ENCODE measurements at regions not wholly inside any gene's neighbourhood (a gene's known extent, or its start where the extent isn't known, plus 50 kb on each side); places are given as distances from the start of the nearest gene placed in this dataset.

- ATAC-seq (ENCODE audit: low read depth in 2 of 2) (no peak), DNase-seq (no peak)
- Mint-ChIP-seq H3K4me1 (peaks cover 0 to 4% (median 0%) of the 10 kb centered on the region in 3 donors), H3K9me3 (no peaks in the 10 kb centered on the region), H3K4me3 (no peak overlapping the region), H3K36me3 (no peaks in the 10 kb centered on the region), H3K27me3 (peaks cover 0 to 4% (median 0%) of the 10 kb centered on the region in 3 donors), H3K27ac (no peak overlapping the region)
Measured at GRCh38 chr18:46314011-46314410, 209.8 kb downstream of the HAUS1 start.

- Mint-ChIP-seq H3K9me3 (no peaks in the 10 kb centered on the region), H3K4me1 (peaks cover 0 to 4% (median 0%) of the 10 kb centered on the region in 3 donors), H3K27me3 (peaks cover 0 to 4% (median 0%) of the 10 kb centered on the region in 3 donors), H3K27ac (no peak overlapping the region), H3K4me3 (peak overlapping the region in 1 of 8 donors; percentile 29), H3K36me3 (no peaks in the 10 kb centered on the region)
- no peak for DNase-seq
- no peak for ATAC-seq (ENCODE audit: low read depth in 2 of 2)
Measured at GRCh38 chr18:46315161-46315560, 211.0 kb downstream of the HAUS1 start.

- Mint-ChIP-seq H3K9me3 (peaks cover 0 to 3% (median 0%) of the 10 kb centered on the region in 7 donors), H3K4me1 (no peaks in the 10 kb centered on the region), H3K36me3 (no peaks in the 10 kb centered on the region), H3K4me3 (no peak overlapping the region), H3K27ac (no peak overlapping the region), H3K27me3 (peaks cover 0 to 4% (median 0%) of the 10 kb centered on the region in 3 donors)
- no peak for DNase-seq
- no peak for ATAC-seq (ENCODE audit: low read depth in 2 of 2)
Measured at GRCh38 chr18:46318356-46318755, 214.2 kb downstream of the HAUS1 start.

GRCh38 chr18:46319783-46320182 lies 215.6 kb downstream of the HAUS1 start:
- ATAC-seq (ENCODE audit: low read depth in 2 of 2) (no peak), DNase-seq (no peak)
- Mint-ChIP-seq H3K4me3 (no peak overlapping the region), H3K27ac (no peak overlapping the region), H3K9me3 (peaks cover 0 to 3% (median 0%) of the 10 kb centered on the region in 7 donors), H3K36me3 (no peaks in the 10 kb centered on the region), H3K27me3 (peaks cover 0 to 4% (median 0%) of the 10 kb centered on the region in 3 donors), H3K4me1 (peaks cover 8 to 10% (median 8%) of the 10 kb centered on the region in 3 donors)

GRCh38 chr18:46320297-46320696 lies 216.1 kb downstream of the HAUS1 start:
- no peak for ATAC-seq (ENCODE audit: low read depth in 2 of 2)
- Mint-ChIP-seq H3K27me3 (peaks cover 0 to 4% (median 0%) of the 10 kb centered on the region in 3 donors), H3K27ac (no peak overlapping the region), H3K9me3 (peaks cover 0 to 3% (median 0%) of the 10 kb centered on the region in 7 donors), H3K36me3 (no peaks in the 10 kb centered on the region), H3K4me1 (peaks cover 9 to 11% (median 10%) of the 10 kb centered on the region in 3 donors), H3K4me3 (no peak overlapping the region)
- DNase-seq: no peak

GRCh38 chr18:46320928-46321711 lies 216.9 kb downstream of the HAUS1 start:
- Mint-ChIP-seq H3K27ac (no peak overlapping the region), H3K4me3 (no peak overlapping the region), H3K4me1 (peaks cover 10 to 13% (median 11%) of the 10 kb centered on the region in 3 donors), H3K9me3 (peaks cover 0 to 3% (median 0%) of the 10 kb centered on the region in 7 donors), H3K27me3 (peaks cover 0 to 2% (median 0%) of the 10 kb centered on the region in 3 donors), H3K36me3 (no peaks in the 10 kb centered on the region)
- no peak for ATAC-seq (ENCODE audit: low read depth in 2 of 2)
- no peak for DNase-seq

- no peak overlapping the region for H3K4me3 Mint-ChIP-seq
- H3K4me1 Mint-ChIP-seq: peaks cover 10 to 13% (median 11%) of the 10 kb centered on the region in 3 donors
- peaks cover 0 to 3% (median 0%) of the 10 kb centered on the region in 7 donors for H3K9me3 Mint-ChIP-seq
- no peak for ATAC-seq (ENCODE audit: low read depth in 2 of 2)
- no peaks in the 10 kb centered on the region for H3K27me3 Mint-ChIP-seq
- no peaks in the 10 kb centered on the region for H3K36me3 Mint-ChIP-seq
- H3K27ac Mint-ChIP-seq: no peak overlapping the region
- DNase-seq: no peak
Measured at GRCh38 chr18:46321955-46322354, 217.8 kb downstream of the HAUS1 start.

- Mint-ChIP-seq H3K27ac (no peak overlapping the region), H3K4me1 (peaks cover 10 to 13% (median 11%) of the 10 kb centered on the region in 3 donors), H3K36me3 (no peaks in the 10 kb centered on the region), H3K27me3 (no peaks in the 10 kb centered on the region), H3K4me3 (no peak overlapping the region), H3K9me3 (peaks cover 0 to 3% (median 0%) of the 10 kb centered on the region in 7 donors)
- ATAC-seq (ENCODE audit: low read depth in 2 of 2) (no peak), DNase-seq (no peak)
Measured at GRCh38 chr18:46322411-46322891, 218.3 kb downstream of the HAUS1 start.

- ATAC-seq (ENCODE audit: low read depth in 2 of 2): no peak
- no peaks in the 10 kb centered on the region for H3K36me3 Mint-ChIP-seq
- no peak for DNase-seq
- peaks cover 0 to 3% (median 0%) of the 10 kb centered on the region in 7 donors for H3K9me3 Mint-ChIP-seq
- peaks cover 10 to 13% (median 11%) of the 10 kb centered on the region in 3 donors for H3K4me1 Mint-ChIP-seq
- no peak overlapping the region for H3K27ac Mint-ChIP-seq
- H3K27me3 Mint-ChIP-seq: no peaks in the 10 kb centered on the region
- no peak overlapping the region for H3K4me3 Mint-ChIP-seq
Measured at GRCh38 chr18:46322941-46323340, 218.8 kb downstream of the HAUS1 start.

- ATAC-seq (ENCODE audit: low read depth in 2 of 2) (no peak), DNase-seq (no peak)
Measured at GRCh38 chr18:46324087-46324955, 220.1 kb downstream of the HAUS1 start.

GRCh38 chr18:46325895-46326294 lies 221.7 kb downstream of the HAUS1 start:
- ATAC-seq (ENCODE audit: low read depth in 2 of 2) (no peak), DNase-seq (no peak)
- Mint-ChIP-seq H3K36me3 (no peaks in the 10 kb centered on the region), H3K4me3 (peak overlapping the region in 1 of 8 donors; percentile 65), H3K9me3 (peaks cover 0 to 3% (median 0%) of the 10 kb centered on the region in 7 donors), H3K27ac (peak overlapping the region in 1 of 6 donors; percentile 62), H3K4me1 (peaks cover 11 to 13% (median 12%) of the 10 kb centered on the region in 3 donors), H3K27me3 (peaks cover 10 to 26% (median 15%) of the 10 kb centered on the region in 3 donors)

More at GRCh38 chr18:46324087-46324955, 220.1 kb downstream of the HAUS1 start:
- Mint-ChIP-seq H3K27me3 (peaks cover 5 to 10% (median 8%) of the 10 kb centered on the region in 3 donors), H3K9me3 (peaks cover 0 to 3% (median 0%) of the 10 kb centered on the region in 7 donors), H3K4me1 (peaks cover 10 to 13% (median 11%) of the 10 kb centered on the region in 3 donors), H3K36me3 (no peaks in the 10 kb centered on the region), H3K4me3 (no peak overlapping the region), H3K27ac (peak overlapping the region in 1 of 6 donors; percentile 57)

GRCh38 chr18:46329736-46330246 lies 225.6 kb downstream of the HAUS1 start:
- ATAC-seq (ENCODE audit: low read depth in 2 of 2): no peak
- Mint-ChIP-seq H3K9me3 (peaks cover 0 to 2% (median 0%) of the 10 kb centered on the region in 7 donors), H3K27ac (peak overlapping the region in 2 of 6 donors; percentile 2 to 76), H3K27me3 (peaks cover 37 to 56% (median 42%) of the 10 kb centered on the region in 3 donors), H3K36me3 (peaks cover 0 to 3% of the 10 kb centered on the region in 2 donors), H3K4me1 (peaks cover 12 to 14% (median 13%) of the 10 kb centered on the region in 3 donors), H3K4me3 (no peak overlapping the region)
- DNase-seq: no peak

- ATAC-seq (ENCODE audit: low read depth in 2 of 2): no peak
- no peak for DNase-seq
- peak overlapping the region in 1 of 8 donors; percentile 33 for H3K4me3 Mint-ChIP-seq
- peaks cover 0 to 7% of the 10 kb centered on the region in 2 donors for H3K36me3 Mint-ChIP-seq
- peaks cover 21 to 26% (median 22%) of the 10 kb centered on the region in 3 donors for H3K4me1 Mint-ChIP-seq
- peaks cover 50 to 71% (median 58%) of the 10 kb centered on the region in 3 donors for H3K27me3 Mint-ChIP-seq
- H3K27ac Mint-ChIP-seq: no peak overlapping the region
- H3K9me3 Mint-ChIP-seq: peaks cover 0 to 2% (median 0%) of the 10 kb centered on the region in 7 donors
Measured at GRCh38 chr18:46331316-46331715, 227.1 kb downstream of the HAUS1 start.

All from naive B cell (primary cell).